Hepatocyte (in vitro differentiated cells): ENCODE measurements at regions not wholly inside any gene's neighbourhood (a gene's known extent, or its start where the extent isn't known, plus 50 kb on each side); places are given as distances from the start of the nearest gene placed in this dataset.

Source experiments
- DNase-seq: peaks from one replicate; pipeline ENCODE4 v3.0.0-alpha.2; 2016; ENCODE audit warnings: low spot score
- H2AFZ ChIP-seq: fragments of 200-600 bp; sonication (generic); 2 replicates; pipeline ENCODE4 v1.6.0; 2016; ENCODE audit warnings: antibody characterized with exemption, mild to moderate bottlenecking
- H3K27ac ChIP-seq: fragments of 200-600 bp; sonication (generic); 2 replicates; pipeline ENCODE4 v1.5.1; 2016; ENCODE audit warnings: mild to moderate bottlenecking
- H3K27me3 ChIP-seq: fragments of 200-600 bp; sonication (generic); 2 replicates; pipeline ENCODE4 v1.6.1; 2016
- H3K36me3 ChIP-seq: fragments of 200-600 bp; sonication (generic); replicated peaks from 2 replicates; pipeline ENCODE4 v1.5.1; 2016; ENCODE audit warnings: low read depth; ENCODE audit not compliant: insufficient read depth
- H3K4me1 ChIP-seq: fragments of 200-600 bp; sonication (generic); 2 replicates; pipeline ENCODE4 v1.5.1; 2016; ENCODE audit warnings: mild to moderate bottlenecking, moderate library complexity; ENCODE audit not compliant: insufficient read depth
- H3K4me2 ChIP-seq: fragments of 200-600 bp; sonication (generic); 2 replicates; pipeline ENCODE4 v1.6.0; 2016
- H3K4me3 ChIP-seq: fragments of 200-600 bp; sonication (generic); 2 replicates; pipeline ENCODE4 v1.5.1; 2016; ENCODE audit warnings: mild to moderate bottlenecking
- H3K79me2 ChIP-seq: fragments of 200-600 bp; sonication (generic); 2 replicates; pipeline ENCODE4 v1.6.0; 2017; ENCODE audit warnings: mild to moderate bottlenecking
- H3K9me2 ChIP-seq: fragments of 200-600 bp; sonication (generic); replicated peaks from 2 replicates; pipeline ENCODE4 v1.6.0; 2017; ENCODE audit warnings: mild to moderate bottlenecking; ENCODE audit not compliant: insufficient read depth
- H3K9me3 ChIP-seq: fragments of 200-600 bp; sonication (generic); 2 replicates; pipeline ENCODE4 v1.5.1; 2016; ENCODE audit warnings: low read depth, mild to moderate bottlenecking
- H4K20me1 ChIP-seq: fragments of 200-600 bp; sonication (generic); 2 replicates; pipeline ENCODE4 v1.6.0; 2016; ENCODE audit warnings: mild to moderate bottlenecking; ENCODE audit not compliant: insufficient read depth, poor library complexity, severe bottlenecking
- EZH2 ChIP-seq: fragments of 200-600 bp; sonication (generic); IDR thresholded peaks from 2 replicates; pipeline ENCODE4 v1.6.1; 2016; ENCODE audit warnings: antibody characterized with exemption, mild to moderate bottlenecking, borderline replicate concordance
- EZH2phosphoT487 ChIP-seq: fragments of 200-600 bp; sonication (generic); IDR thresholded peaks from one replicate; pipeline ENCODE4 v1.6.1; 2018; ENCODE audit warnings: antibody characterized with exemption, mild to moderate bottlenecking, low read depth, moderate library complexity; ENCODE audit not compliant: unreplicated experiment, severe bottlenecking
- WGBS: methylation state at CpG from one replicate; pipeline ENCODE4 v1.1.6; 2016; ENCODE audit warnings: low lambda C conversion rate; ENCODE audit errors: missing lambda C conversion rate; 5-methylcytosine and 5-hydroxymethylcytosine counted together
- TF ChIP-seq, protein P1 (sequence below): fragments of 200-600 bp; sonication (generic); IDR thresholded peaks from 2 replicates; pipeline ENCODE4 v1.5.1; 2016; ENCODE audit warnings: antibody characterized with exemption, mild to moderate bottlenecking; ENCODE audit not compliant: poor library complexity

- Histone ChIP-seq H2AFZ (no peak overlapping the region), H3K36me3 (no peaks in the 10 kb centered on the region), H3K9me3 (no peaks in the 10 kb centered on the region), H3K4me2 (no peak overlapping the region), H3K27ac (no peak overlapping the region), H3K4me1 (peaks cover 7% of the 10 kb centered on the region), H3K79me2 (no peaks in the 10 kb centered on the region), H4K20me1 (no peaks in the 10 kb centered on the region), H3K4me3 (no peak overlapping the region), H3K9me2 (no peaks in the 10 kb centered on the region), H3K27me3 (no peaks in the 10 kb centered on the region)
- 76% methylated on average over 4 of the region's 4 CpGs for WGBS
- TF ChIP-seq EZH2phosphoT487 (no peak), EZH2 (no peak)
- TF ChIP-seq, protein P1, sequence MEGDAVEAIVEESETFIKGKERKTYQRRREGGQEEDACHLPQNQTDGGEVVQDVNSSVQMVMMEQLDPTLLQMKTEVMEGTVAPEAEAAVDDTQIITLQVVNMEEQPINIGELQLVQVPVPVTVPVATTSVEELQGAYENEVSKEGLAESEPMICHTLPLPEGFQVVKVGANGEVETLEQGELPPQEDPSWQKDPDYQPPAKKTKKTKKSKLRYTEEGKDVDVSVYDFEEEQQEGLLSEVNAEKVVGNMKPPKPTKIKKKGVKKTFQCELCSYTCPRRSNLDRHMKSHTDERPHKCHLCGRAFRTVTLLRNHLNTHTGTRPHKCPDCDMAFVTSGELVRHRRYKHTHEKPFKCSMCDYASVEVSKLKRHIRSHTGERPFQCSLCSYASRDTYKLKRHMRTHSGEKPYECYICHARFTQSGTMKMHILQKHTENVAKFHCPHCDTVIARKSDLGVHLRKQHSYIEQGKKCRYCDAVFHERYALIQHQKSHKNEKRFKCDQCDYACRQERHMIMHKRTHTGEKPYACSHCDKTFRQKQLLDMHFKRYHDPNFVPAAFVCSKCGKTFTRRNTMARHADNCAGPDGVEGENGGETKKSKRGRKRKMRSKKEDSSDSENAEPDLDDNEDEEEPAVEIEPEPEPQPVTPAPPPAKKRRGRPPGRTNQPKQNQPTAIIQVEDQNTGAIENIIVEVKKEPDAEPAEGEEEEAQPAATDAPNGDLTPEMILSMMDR, result no peak
- DNase-seq, result no peak
Observed at GRCh38 chr15:95990833-95991232, 339.7 kb upstream of the NR2F2 start.

DNA sequence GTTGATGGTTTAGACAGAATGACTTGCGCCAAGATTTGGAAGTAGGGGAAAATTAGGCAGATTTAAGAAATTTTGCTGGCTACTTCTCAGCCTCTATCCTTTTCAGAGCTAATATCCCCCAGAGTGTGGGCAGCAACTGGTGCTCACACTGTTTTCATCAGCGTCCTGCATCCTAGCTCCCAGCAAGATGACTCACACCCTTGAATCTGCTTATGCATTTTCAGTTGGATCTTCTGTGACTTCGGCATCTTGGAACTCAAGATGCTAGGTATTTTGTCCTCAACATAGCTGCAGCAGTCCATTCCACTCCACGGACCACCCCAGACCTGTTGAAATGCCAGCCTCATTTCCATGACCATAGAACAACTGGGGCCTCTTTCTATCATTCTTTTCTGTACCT lies 336.1 kb upstream of the NR2F2 start:
- H3K79me2 ChIP-seq, result no peaks in the 10 kb centered on the region
- TF ChIP-seq EZH2phosphoT487, result no peak
- TF ChIP-seq, protein P1, result no peak
- no peak for TF ChIP-seq EZH2
- H4K20me1 ChIP-seq, result no peaks in the 10 kb centered on the region
- H3K9me3 ChIP-seq, result no peaks in the 10 kb centered on the region
- no peaks in the 10 kb centered on the region for H3K9me2 ChIP-seq
- no peak overlapping the region for H3K4me2 ChIP-seq
- no peak for DNase-seq
- H3K36me3 ChIP-seq, result no peaks in the 10 kb centered on the region
- 83% methylated on average over 4 of the region's 4 CpGs for WGBS
- no peak overlapping the region for H3K4me3 ChIP-seq
- no peaks in the 10 kb centered on the region for H3K4me1 ChIP-seq
- no peak overlapping the region for H2AFZ ChIP-seq
- no peak overlapping the region for H3K27ac ChIP-seq
- H3K27me3 ChIP-seq, result no peaks in the 10 kb centered on the region

DNA sequence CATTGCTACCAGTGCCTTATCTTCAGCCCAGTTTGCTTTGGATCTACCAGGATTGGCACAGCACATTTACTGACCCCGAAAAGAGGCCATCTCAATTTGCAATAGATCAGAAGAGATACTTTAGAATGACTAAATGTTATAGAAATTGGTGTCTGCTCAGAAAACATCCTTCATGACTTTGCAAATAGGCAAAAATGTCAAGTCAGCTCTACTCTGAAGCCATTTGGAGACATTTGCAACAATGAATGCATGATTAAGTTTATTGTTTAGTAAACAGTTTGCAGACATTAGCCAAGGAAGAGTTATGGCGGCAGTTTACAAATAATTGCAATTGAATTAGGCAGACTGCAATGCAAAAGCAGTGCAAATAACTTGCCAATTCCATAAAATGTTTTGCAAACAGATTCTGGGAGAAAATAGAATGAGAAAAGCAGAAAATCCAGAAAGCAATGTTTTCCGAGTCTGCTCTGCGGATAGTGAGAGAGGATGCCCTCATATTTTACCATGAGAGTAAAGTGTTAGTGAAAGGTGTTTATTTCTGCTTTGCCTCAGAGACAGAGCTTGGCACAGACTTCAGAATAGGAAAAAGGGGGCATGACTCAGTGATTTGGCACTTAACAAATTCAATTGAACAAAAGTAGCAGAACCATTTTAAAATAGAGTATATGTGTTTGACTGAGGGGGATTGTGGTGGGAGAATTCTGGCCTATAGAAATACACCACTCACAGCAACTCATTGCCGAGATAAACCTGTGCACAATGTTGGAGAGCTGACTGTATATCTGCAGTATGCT lies 334.9 kb upstream of the NR2F2 start:
- no peaks in the 10 kb centered on the region for H3K9me3 ChIP-seq
- TF ChIP-seq, protein P1, result no peak
- TF ChIP-seq EZH2phosphoT487 (no peak), EZH2 (no peak)
- no peaks in the 10 kb centered on the region for H4K20me1 ChIP-seq
- no peak overlapping the region for H3K4me3 ChIP-seq
- H3K4me1 ChIP-seq, result no peaks in the 10 kb centered on the region
- 86% methylated on average over 5 of the region's 5 CpGs for WGBS
- no peaks in the 10 kb centered on the region for H3K9me2 ChIP-seq
- H2AFZ ChIP-seq, result no peak overlapping the region
- no peaks in the 10 kb centered on the region for H3K36me3 ChIP-seq
- H3K4me2 ChIP-seq, result no peak overlapping the region
- H3K27me3 ChIP-seq, result no peaks in the 10 kb centered on the region
- no peak for DNase-seq
- no peaks in the 10 kb centered on the region for H3K79me2 ChIP-seq
- H3K27ac ChIP-seq, result no peak overlapping the region
